MM.1S (cell line): ENCODE measurements at regions not wholly inside any gene's neighbourhood (a gene's known extent, or its start where the extent isn't known, plus 50 kb on each side); places are given as distances from the start of the nearest gene placed in this dataset.

Experiments used
- CTCF ChIP-seq: fragments of 300-600 bp; sonication (generic); IDR thresholded peaks from 2 replicates; pipeline ENCODE4 v1.5.1; 2016; ENCODE audit warnings: antibody characterized with exemption, low read length, mixed read lengths
- EZH2 ChIP-seq: fragments of 300-600 bp; sonication (generic); optimal IDR thresholded peaks from 2 replicates; pipeline ENCODE3; 2017; ENCODE audit warnings: low read depth, mild to moderate bottlenecking, antibody characterized with exemption, low read length, mixed read lengths

DNA sequence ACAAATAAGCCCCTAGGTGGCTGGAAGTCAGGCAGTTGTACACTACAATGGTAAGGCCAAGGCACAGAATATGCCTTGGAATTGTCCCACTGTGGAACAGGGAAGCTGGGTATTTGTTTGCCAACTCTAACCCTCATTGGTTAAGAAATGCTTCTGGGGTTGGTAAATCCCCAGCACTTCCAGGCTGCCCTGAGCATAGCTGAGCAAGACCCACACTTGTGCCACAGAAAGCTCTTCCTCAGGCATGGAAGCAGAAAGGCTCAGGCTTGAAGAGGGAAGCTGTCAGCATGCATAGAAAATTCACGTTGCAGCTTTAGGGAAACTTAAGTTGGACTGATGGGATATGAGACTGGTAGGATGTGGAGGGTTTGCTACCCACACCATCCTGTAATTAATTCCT lies 86.9 kb upstream of the PLCL2 start:
- no peak for TF ChIP-seq CTCF
- TF ChIP-seq EZH2: no peak
